GM19351 (cell line): ENCODE measurements at regions not wholly inside any gene's neighbourhood (a gene's known extent, or its start where the extent isn't known, plus 50 kb on each side); places are given as distances from the start of the nearest gene placed in this dataset.
A peak's percentile ranks its signal among the peaks of the same experiment; 100 is the strongest.
"Not testable (repeated sequence)": the region's sequence is repeated elsewhere in the genome, so short reads cannot be mapped to it uniquely, and the experiment has no call there.

ENCODE experiments used
- ATAC-seq: cut with Tn5 transposase; IDR thresholded peaks from one replicate; pipeline ENCODE4 v1.9.1; 2021; ENCODE audit warnings: mild to moderate bottlenecking, moderate library complexity; ENCODE audit not compliant: unreplicated experiment

DNA sequence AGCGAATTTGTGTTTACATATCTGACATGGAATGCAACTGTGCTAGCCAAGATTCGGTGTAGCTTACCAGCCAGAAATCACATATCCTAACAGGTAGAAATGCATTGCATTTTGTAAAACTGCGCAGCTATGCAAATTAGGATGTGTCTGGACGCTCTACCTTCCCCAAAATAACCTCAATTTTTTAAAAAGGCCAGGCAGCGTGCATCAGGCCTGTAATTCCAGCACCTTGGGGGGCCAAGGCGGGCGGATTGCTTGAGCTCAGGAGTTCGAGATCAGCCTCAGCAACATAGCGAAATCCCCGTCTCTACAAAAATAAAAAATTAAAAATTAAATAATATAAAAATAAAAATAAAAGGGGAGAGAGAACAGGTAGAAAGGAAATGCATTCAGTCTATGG is 305.0 kb downstream of the TYW1 start:
- no peak for ATAC-seq

DNA sequence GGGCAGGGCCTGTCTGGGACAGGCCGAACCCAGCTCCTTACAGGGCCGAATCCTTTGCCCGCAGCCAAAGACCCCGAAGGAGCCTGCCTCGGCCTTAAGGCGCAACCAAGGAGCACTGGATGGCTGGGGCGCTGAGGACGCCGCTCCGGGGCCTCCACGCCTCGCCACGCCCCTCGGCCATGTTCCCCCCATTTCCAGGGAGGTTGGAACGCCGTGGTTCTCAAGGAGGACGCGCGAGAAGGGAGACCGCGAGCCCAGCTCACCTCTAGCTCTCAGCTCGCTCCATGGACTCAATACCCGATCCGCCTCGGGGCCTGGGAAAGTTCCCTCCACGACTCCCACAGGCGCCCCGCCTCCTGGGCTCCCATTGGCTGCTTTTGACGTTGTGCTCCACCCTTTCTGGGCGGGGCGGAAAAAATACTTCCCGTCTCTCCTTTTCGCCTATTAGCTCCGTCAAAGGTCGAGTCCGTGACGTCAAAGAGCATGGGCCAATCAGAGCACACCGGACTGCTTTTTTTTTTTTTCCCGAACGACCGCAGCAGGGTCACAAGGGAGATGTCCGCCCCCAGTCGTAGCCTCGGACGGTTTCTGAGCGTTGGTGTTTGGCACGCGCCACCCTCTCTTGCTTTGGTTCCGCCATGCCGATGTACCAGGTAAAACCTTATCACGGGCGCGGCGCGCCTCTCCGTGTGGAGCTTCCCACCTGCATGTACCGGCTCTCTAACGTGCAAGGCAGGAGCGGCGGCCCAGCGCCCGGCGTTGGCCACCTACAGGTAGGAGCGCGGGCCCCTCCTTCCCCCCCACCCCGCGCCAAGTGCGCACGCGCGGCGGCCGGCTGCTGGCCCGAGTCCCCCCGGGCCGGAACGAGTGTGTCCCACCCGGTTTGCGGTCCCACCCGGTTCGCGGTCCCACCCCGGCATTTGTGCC is 305.7 kb downstream of the TYW1 start:
- ATAC-seq, result peak; percentile 85

DNA sequence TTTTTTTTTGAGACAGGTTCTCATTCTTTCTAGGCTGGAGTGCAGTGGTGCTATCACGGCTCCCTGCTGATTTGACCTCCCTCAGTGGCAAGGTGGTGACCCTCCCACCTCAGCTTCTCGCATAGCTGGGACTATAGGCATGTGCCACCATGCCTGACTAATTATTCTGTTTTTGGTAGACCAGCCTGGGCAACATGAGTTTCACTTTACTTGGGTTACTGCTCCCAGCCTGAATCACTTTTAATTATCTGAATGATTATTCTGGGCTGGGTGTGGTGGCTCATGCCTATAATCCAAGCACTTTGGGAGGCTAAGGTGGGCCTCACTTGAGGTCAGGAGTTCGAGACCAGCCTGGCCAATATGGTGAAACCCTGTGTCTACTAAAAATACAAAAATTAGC is 308.2 kb downstream of the TYW1 start:
- ATAC-seq, result not testable (repeated sequence)

DNA sequence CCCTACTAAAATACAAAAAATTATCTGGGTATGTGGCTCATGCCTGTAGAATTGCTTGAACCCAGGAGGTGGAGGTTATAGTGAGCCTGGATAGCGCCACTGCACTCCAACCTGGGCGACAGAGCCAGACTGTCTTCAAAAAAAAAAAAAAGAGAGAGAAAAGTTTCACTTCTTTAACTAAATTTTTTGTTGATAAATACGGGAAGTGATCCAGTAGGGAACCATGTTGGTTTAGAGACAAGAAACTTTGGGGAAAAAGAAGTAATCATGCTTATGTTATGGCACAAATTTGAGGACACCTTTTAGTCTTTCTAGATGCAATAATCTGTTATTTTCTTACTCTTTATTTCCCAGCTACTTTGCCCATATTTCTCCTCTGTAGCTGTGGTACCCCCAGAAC is 309.7 kb downstream of the TYW1 start:
- no peak for ATAC-seq

DNA sequence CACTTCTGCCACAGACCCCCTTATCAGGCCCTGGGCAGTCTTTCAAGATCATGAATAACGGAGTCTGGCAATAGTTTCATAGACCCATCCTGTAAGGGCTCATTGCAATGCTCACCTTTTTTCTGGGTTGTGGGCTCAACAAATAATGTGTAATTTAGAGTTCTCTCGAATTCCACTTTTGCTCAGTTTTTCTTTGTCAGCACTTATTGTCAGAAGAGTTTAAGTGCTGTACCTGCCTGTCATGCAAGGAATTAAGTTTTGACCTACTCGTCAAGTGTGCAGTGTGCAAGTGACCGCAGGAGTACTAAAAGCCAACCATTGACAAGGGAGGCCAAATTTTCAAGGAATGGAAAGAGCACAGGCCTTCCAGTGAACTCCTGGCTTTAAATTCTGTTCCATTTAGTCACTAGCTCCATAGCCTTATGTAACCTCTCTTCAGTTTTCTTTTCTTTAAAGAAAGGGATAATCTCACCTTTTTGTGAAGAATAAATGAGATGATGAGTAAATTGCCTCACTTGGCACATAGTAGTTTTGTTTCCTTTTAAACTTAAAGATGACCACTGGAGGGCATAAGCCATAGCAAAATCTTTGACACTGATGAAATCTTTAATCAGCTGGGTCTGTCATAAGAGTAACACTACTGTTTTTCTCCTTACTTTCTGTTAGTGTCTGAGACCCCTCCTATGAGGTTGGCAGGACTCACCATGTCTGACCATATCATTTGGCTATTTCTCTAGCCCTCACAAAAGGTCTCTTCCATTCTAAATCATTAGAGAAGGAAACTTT is 313.3 kb downstream of the TYW1 start:
- ATAC-seq, result no peak

DNA sequence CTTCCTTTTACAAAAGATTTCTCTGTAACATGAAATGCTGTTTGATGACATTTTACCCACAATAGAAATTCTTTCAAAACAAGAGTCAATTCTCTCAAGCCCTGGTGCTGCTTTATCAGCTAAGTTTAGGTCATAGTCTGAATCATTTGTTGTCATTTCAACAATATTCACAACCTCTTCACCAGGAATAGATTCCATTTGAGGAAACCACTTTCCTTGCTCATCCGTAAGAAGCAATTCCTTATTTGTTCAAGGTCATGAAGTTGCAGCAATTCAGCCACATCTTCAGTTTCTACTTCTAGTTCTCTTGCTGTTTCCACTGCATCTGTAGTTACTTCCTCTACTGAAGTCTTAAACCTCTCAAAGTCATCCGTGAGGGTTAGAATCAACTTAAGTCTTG is 315.3 kb downstream of the TYW1 start:
- no peak for ATAC-seq

DNA sequence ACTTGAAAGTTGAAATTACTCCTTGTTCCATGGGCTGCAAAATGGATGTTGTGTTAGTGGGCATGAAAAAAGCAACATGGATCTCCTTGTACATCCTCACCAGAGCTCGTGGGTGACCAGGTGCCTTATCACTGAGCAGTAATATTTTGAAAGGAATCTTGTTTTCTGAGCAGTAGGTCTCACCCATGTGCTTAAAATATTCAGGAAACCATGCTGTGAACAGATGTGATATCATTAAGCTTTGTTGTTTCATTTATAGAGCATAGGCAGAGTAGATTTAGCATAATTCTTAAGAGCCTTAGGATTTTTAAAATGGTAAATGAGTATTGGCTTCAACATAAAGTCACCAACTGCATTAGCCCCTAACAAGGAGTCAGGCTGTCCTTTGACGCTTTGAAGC is 316.6 kb downstream of the TYW1 start:
- no peak for ATAC-seq

DNA sequence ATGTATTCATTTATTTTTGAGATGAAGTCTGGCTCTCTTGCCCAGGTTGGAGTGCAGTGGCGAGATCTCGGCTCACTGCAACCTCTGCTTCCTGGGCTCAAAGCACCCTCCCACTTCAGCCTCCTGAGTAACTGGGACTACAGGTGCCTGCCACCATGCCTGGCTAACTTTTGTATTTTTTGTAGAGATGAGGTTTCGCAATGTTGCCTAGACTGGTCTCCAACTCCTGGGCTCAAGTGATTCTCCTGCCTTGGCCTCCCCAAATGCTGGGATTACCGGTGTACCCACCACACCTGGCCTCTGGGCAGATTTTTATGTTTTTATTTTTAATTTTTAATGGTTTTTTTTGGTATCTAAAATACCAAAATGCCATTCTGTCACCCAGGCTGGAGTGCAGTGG is 320.3 kb downstream of the TYW1 start:
- ATAC-seq, result not testable (repeated sequence)

DNA sequence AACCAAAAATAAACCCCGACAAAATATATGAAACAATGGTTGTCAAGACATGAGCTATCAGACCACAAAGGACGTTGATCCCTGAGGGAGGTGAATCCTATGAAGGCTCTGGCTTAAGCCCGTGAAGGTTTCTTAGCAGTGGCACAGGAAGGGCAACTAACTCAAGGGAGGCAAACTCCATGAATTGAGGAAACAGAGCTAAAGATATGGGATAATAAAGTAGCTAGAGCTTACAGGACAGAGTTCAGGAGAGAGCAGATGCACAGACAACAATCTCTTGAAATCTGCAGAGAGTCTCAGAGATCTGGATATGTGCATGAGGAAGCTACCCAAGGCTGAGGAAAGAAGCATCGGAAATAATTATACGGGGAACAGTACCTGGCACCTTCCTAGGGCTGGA is 331.6 kb downstream of the TYW1 start:
- not testable (repeated sequence) for ATAC-seq

DNA sequence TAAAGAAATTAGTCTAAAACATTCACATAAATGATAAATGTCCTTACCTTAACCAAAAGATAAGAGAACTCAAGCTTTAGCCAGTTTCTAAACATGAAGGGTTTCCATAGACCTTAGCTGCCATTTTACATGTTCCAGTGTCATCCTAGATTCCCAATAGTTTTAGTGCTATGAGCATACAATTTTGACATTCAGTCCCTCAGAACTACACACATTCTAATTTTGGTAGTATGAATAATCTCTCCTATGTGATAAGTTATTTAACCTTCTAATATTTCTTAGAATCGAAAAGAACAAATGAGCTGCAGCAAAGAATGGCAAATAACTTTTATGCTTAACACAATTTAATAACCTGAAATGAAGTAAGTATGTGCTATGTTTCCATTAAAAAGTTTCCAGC is 338.5 kb downstream of the TYW1 start:
- not testable (repeated sequence) for ATAC-seq

DNA sequence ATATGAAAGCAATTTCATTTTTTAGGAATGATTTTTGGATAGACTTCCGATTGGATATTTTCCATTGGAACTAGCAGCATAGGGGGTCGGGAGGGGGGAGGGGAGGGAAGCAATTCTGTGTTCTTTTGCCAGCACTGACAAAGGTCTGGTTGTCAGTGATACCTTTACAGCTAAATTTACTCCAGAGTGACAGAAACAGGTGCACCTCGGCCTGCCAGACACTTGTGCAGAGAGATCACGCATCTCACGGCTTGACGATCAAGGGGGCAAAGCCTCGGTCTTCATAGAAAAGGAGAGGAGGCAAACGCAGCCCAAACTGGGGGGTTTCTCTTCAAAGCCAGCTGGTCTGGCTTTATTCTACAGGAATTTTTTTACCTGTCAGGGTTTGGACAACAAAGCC is 339.0 kb downstream of the TYW1 start:
- not testable (repeated sequence) for ATAC-seq

DNA sequence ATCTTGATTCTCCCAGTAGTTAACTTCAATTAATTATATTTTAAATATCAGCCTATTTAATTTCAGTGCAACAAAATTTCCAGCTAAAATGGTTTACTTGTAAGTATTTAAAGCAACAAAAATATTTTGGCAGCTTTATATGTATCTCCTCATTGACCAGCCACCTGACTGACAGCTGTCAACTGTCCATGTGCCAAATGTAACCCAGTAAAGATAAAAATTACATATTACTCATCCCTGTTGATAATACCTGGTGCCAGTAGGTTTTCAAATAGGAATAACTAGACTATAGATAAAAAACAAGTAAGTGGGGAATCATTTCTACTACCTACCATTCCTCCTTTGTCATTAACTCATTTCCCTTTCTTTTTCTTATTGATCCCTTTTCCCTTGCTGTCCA is 341.9 kb downstream of the TYW1 start:
- not testable (repeated sequence) for ATAC-seq

DNA sequence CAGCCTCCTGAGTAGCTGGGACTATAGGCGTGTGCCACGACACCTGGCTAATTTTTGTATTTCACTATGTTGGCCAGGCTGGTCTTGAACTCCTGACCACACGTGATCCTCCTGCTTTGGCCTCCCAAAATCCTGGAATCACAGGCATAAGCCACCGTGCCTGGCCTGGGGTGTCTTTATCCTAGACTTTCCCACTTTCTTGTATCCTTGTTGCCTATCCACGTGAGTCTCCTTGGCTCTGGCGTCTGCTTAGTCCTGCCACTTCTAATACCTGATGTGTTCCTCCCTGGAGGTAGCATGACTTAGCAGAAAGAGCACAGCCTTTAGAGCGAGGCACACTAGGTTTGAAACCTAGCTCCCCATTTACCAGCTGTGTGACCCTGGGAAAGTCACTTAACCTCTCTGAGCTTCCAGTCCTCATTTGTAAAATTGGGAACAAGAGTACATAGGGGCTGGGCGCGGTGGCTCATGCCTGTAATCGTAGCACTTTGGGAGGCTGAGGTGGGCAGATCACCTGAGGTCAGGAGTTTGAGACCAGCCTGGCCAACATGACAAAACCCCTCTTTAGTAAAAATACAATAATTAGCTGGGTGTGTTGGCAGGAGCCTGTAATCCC is 344.6 kb downstream of the TYW1 start:
- no peak for ATAC-seq

DNA sequence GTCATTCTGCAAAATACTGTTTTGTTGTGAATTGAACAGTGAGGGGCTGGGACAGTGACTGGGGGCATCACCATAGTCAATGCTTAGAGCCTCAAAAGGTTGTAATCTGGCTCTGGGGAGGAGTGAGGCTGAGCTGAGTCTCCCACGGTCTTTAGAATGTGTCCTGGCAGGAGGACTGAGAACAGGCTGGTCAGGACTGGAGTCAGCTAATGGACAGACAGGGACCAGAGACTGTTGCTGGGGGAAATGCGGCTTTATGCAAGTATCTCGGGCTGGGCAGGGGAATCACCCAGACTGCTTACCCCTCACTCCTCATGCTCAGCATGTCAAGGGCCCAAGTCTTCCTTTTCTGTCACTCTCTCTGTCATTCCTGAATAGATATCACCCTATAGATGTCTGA is 346.5 kb downstream of the TYW1 start:
- no peak for ATAC-seq

DNA sequence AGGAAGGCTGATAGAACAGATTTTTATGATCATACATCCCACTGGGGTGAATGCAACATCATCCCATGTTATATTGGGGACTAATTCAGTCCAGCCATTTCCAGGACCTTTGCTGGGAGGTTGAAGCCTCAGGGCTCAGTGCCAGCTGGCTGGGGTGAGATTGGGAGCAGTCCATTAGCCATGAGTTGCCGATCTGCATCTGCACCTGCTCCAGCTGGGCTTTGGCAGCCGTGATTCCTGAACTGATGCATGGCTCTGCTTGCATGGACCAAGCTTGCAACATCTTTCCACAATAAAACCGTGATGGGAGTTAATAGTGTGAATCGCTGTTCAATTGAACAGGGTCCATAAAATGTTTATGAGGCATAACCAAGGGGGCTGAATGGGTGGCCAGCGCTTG is 346.9 kb downstream of the TYW1 start:
- ATAC-seq, result no peak

DNA sequence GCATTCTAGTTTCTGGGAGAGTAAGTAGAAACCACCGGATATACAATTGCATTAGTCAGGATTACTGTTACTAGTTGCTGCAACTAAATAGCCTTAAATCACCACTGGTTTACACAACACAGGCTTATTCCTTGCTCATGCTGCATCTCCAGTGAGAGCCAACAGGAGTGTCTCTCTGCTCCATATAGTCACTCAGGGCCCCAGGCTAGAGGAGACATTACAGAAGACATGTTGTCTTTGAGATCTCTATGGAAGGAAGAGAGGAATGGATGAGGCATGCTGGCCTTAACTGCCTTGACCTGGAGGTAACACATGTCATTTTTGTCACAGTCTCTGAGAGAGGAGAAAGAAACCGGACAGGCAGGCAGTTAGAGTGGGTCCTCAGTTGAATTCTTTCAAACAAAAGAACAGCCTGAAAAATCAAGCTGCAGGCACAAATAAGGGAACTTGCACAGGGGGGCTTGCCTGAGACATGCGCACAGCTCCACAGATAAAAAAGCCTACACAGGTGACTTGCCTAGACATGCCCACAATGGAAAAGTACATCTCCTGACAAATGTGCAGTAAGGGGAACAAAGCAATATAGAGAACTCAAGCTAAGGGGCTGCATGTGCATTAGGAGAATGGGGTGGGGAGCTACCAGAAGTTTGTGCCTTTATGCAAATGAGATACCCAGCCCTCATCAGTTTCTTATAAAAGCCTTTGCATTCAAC is 348.0 kb downstream of the TYW1 start:
- ATAC-seq, result no peak

DNA sequence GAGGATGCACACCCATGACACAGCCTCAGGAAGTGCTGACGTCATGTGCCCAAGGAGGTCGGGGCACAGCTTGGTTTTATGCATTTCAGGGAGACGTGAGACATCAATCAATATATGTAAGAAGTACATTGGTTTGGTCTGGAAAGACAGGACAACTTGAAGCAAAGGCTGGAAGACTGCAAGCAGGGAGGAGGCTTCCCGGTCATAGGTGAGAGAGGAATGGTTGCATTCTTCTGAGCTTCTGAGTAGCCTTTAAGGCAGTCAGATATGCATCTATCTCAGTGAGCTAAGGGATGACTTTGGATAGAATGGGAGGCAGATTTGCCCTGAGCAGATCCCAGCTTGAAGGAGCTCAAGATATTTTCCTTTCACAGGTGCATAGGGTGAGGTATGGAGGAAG is 349.5 kb downstream of the TYW1 start:
- no peak for ATAC-seq

DNA sequence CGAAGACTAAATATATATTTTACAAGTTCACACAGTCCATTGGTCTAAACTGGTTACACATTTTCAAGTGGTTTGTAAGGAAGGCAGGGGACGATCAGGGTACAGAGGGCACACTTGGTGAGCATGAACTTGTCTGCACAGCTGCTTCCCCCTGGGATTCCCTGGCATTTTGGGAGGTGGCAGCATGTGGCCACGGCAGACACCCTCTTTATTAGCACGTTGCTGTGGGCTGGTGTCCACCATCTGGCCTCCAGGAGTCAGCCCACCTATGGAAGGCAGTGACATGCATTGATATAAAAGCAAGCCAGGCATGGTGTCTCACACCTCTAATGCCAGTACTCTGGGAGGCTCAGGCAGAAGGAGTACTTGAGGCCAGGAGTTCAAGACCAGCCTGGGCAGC is 350.2 kb downstream of the TYW1 start:
- no peak for ATAC-seq

DNA sequence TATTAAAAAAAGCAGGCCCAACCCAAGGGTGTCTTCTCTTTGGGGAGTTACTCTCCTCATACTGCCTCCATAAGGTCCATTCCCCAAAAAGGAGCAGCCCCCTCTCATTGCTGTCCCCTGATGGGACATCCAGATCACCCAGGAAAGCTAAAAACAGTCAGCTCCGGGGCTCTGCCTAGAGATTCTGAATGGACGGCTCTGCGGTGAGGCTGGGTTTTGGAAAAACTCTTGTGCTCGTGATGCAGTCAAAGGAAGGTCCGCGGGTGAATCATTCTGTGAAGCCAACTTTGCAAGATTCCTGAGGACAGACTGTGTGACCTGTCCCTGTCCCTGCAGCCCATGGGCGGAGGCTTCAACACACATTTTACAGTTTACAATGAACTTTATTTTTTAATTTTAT is 351.5 kb downstream of the TYW1 start:
- no peak for ATAC-seq

DNA sequence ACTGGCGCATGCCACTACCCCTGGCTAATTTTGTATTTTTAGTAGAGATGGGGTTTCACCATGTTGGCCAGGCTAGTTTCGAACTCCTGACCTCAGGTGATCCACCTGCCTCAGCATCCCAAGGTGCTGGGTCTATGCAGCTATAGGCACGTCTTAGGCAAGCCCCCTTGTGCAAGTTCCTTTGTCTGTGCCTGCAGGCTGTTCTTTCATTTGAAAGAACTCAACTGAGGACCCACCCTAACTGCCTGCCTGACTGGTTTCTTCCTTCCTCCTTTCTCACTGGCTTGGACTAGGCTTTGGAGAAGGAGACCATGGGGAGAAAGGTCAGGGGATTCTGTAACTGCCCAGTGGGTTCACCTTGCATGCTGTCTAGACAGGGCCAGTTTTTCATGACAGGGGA is 361.0 kb downstream of the TYW1 start:
- ATAC-seq, result not testable (repeated sequence)

DNA sequence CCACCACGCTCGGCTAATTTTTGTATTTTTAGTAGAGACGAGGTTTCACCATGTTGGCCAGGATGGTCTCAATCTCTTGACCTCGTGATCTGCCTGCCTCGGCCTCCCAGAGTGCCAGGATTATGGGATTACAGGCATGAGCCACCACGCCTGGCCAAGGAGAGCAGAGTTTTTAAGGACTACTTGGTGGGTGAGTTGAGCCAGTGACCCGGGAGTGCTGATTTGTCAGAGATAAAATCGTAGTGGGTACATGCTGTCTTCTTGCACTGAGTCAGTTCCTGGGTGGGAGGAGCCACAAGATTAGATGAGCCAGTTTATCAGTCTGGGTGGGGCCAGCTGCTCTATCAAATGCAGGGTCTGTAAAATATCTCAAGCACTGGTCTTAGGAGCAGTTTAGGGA is 361.7 kb downstream of the TYW1 start:
- not testable (repeated sequence) for ATAC-seq
